GM13977 (cell line): ENCODE measurements at regions not wholly inside any gene's neighbourhood (a gene's known extent, or its start where the extent isn't known, plus 50 kb on each side); places are given as distances from the start of the nearest gene placed in this dataset.

Source experiments
- DNase-seq: peaks from one replicate; pipeline ENCODE4 v3.0.0; 2012; ENCODE audit warnings: low spot score
- CTCF ChIP-seq: IDR thresholded peaks from 2 replicates; pipeline ENCODE4 v1.5.1; 2012; ENCODE audit warnings: mild to moderate bottlenecking, control low read depth; ENCODE audit not compliant: insufficient read depth; ENCODE audit errors: extremely low read depth, missing control alignments
- in situ Hi-C: fragments of 300-500 bp; cut with MboI; formaldehyde crosslinking; loops from one replicate; pipeline ENCODE4 v1.12.0; 2022; ENCODE audit warnings: low sequenced_read_pairs, low pct_unique_long_range_greater_than_20kb, mixed read lengths, inconsistent platforms; ENCODE audit not compliant: unreplicated experiment

- in situ Hi-C loops, result no loop called here
- no peak for TF ChIP-seq CTCF
- DNase-seq, result no peak
Measured at GRCh38 chr20:40470445-40471260, 218.4 kb downstream of the MAFB start.

- TF ChIP-seq CTCF, result no peak
- in situ Hi-C loops, result no loop called here
- DNase-seq, result no peak
Measured at GRCh38 chr20:40468759-40469158, 220.3 kb downstream of the MAFB start.

GRCh38 chr20:40467703-40468411, 221.2 kb downstream of the MAFB start:
- TF ChIP-seq CTCF, result no peak
- DNase-seq, result no peak
- in situ Hi-C loops, result no loop called here

GRCh38 chr20:40467067-40467466, 222.0 kb downstream of the MAFB start:
- DNase-seq, result no peak
- in situ Hi-C loops, result no loop called here
- no peak for TF ChIP-seq CTCF

GRCh38 chr20:40464731-40465208, 224.3 kb downstream of the MAFB start:
- DNase-seq, result no peak
- in situ Hi-C loops, result no loop called here

GRCh38 chr20:40463171-40463570, 225.9 kb downstream of the MAFB start:
- no peak for TF ChIP-seq CTCF
- no peak for DNase-seq
- in situ Hi-C loops, result no loop called here

More at GRCh38 chr20:40464731-40465208, 224.3 kb downstream of the MAFB start:
- TF ChIP-seq CTCF, result no peak
